Activated CD8-positive, alpha-beta memory T cell treated with anti-CD3 and anti-CD28 coated beads, Interleukin-2, amount 50 U/mL, for 1 hour (primary cell): ENCODE measurements at regions not wholly inside any gene's neighbourhood (a gene's known extent, or its start where the extent isn't known, plus 50 kb on each side); places are given as distances from the start of the nearest gene placed in this dataset.

ENCODE experiments used
- DNase-seq: peaks from one replicate; pipeline ENCODE4 v3.0.0-alpha.2; 2020; ENCODE audit errors: extremely low read depth

- DNase-seq, result no peak
Observed at GRCh38 chr13:97135883-97136282, 86.2 kb upstream of the MBNL2 start.

DNA sequence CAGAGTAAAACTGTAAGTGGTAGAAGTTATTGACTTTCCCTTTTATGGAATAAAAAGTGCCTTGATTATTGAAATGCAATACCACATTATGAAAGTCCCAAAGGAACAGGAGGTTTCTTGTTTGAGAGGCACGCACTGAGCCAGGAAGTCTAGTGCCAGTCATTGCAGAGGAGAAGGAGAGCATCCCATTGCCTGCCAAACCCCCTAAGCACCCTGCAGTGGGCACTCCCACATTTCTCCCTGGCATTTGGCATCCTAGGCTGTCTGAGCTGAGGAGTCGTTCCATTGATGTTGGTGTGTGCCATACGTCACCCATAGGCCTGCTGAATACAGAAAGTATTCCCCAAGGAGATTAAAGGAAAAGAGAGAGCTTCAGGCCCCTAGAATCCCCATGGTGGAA is 85.7 kb upstream of the MBNL2 start:
- DNase-seq, result no peak

GRCh38 chr13:97139691-97140090 is 82.4 kb upstream of the MBNL2 start:
- no peak for DNase-seq

- DNase-seq, result no peak
Observed at GRCh38 chr13:97140131-97140530, 82.0 kb upstream of the MBNL2 start.

DNA sequence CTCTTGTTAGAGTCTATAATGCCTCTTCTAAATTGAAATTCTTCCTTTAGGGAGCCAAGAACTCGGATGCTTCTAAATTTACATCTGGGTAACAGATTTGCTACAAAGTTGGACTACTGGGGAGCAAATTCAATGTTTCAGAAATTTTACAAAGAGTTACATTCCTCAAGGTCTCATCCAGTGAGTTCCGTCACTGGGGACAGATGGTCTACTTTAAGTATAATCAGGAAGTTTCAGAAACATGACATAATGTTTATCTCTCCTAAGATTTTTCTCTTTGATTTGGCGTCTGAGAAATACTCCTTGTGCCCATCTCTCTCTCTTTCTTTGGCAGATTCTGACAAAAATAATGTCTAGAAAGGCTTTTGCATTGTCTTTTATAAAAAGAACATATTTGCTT is 81.5 kb upstream of the MBNL2 start:
- no peak for DNase-seq

DNA sequence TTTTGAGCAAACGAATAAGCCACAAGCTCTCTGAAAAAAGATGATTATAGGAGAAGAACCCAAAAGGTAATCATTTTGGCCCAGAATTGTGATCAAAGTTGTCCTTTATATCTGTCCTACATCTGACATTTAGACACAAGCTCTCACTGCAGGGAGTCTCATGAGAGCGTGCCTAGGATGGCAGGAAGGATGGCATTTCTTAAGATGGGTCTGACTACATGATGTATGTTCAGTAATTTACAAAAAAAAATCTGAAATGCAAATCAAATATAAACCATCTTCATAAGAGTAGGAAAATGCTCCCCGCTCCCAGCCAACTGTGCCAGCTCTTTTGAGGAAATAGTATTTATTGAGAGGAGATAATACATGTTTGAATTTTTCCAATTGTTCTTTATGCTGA is 81.0 kb upstream of the MBNL2 start:
- no peak for DNase-seq

DNA sequence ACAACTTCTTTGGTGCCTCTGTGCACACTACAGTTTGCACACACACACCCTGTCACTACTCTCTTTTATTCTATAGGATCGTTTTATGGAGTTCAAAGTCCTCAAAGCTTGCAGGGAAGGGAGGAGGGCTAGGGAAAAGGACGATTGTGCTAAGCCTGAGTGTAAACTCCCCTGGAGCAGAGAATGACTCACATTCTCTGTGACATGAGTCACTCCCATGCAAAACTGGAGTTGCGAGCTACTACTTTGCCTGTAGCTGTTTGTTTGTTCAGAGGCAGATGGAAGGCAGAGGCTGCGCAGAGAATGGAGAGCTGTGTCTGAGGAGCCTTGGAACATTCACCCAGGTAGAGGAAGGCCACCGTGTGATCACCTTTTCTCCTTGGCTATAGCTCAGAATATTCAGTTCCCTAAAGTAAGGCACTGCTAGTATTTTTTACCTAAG is 80.5 kb upstream of the MBNL2 start:
- no peak for DNase-seq

DNA sequence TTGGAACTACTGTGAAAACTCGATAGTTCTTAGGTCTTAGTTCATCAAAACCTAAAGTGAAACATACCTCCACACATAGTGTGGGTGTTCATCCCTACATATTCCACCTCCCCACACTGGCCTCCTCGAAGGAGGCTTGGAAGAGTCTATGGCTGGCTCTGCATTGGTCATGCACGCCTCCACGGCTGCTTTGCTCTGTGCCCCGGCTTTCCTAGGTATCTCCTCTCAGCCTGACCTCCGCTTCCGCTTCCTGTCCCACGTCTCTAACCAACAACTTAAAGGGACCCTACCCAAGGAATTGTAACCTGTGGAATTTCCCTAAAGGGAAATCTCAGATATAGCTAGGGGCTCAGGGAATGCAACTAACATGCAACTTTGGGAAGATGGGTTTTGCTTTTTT is 79.7 kb upstream of the MBNL2 start:
- no peak for DNase-seq

GRCh38 chr13:97145057-97145456 is 77.1 kb upstream of the MBNL2 start:
- DNase-seq, result no peak

- no peak for DNase-seq
Observed at GRCh38 chr13:97148894-97149293, 73.2 kb upstream of the MBNL2 start.

GRCh38 chr13:97160421-97160820 is 61.7 kb upstream of the MBNL2 start:
- DNase-seq, result no peak

GRCh38 chr13:97161582-97162231 is 60.4 kb upstream of the MBNL2 start:
- no peak for DNase-seq

DNA sequence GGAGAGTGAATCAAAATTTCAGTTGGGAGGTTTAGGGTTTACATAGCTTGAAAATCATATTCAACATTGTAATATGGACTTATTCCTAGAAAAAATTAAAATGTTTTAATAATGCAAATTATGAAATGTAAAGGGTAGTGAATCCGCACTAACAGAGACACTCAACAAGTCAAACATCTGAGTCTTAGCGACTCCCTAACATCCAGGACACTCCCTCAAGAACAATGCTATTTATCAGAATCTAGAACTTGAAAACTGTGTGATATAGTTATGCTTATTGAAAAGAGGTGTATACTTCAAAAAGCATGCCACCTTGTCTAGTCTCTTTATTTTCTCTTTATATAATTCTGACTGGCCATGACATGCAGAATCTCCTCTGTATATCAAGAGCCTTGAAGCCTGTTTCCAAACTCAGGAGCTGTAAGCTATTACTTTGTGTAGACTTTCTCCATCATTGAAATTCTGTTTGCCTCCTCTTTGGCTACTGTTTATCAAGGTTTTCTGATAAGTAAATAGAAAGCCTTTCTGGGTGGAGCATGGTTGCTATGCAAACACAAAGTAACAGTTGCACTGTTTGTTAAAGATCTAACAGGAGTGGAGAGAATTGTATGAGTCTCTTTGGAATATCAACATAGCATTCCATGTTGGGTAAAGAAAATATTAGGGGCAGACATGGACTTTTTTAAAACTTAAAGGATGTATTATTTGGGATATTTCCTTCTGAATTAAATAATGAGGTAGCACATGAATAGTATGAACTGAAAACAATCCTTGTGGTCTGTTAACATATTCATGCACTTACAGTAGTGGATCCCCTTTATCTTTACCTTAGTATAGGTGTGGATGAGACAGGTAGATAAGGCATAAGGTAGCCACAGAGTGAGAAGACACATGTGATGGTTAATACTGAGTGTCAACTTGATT is 56.4 kb upstream of the MBNL2 start:
- no peak for DNase-seq

DNA sequence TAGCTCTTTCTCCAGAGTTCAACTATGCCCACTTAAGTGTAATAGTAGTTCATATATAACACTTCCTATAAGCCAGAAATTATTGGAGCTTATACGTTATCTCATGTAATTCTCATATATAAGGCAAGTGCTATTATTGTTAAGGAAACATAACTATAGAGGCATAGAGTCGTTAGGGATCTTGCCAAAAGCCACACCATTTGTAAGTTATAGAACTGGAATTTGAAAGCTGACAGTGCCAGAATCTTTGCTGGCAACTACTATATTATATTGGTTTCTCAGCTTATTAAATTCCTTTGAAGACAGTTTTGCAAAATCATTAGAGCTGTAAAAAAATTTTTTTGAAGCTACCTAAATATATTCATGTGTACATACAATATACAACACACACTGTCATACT is 51.0 kb upstream of the MBNL2 start:
- no peak for DNase-seq
